ENCODE measurements at regions not wholly inside any gene's neighbourhood (a gene's known extent, or its start where the extent isn't known, plus 50 kb on each side); places are given as distances from the start of the nearest gene placed in this dataset.

GRCh38 chr3:147713234-147714133 is 304.3 kb downstream of the ZIC1 start:
- Histone ChIP-seq H3K79me2 (ENCODE audit: insufficient read depth, low read length) (no peaks in the 10 kb centered on the region), H2AFZ (ENCODE audit: low read depth, low read length, severe bottlenecking) (no peak overlapping the region), H3K36me3 (ENCODE audit: low read length) (no peaks in the 10 kb centered on the region), H3K9me2 (replicated peaks; ENCODE audit: insufficient read depth, low read length) (no peaks in the 10 kb centered on the region), H4K20me1 (ENCODE audit: low read depth, low read length) (no peaks in the 10 kb centered on the region), H3K9ac (ENCODE audit: low read length) (no peak overlapping the region), H3K9me3 (ENCODE audit: insufficient read depth, low read length) (no peaks in the 10 kb centered on the region), H3K27ac (ENCODE audit: low read depth, low read length) (no peak overlapping the region), H3F3A (ENCODE audit: insufficient read depth) (no peaks in the 10 kb centered on the region), H3K27me3 (ENCODE audit: low read length) (no peaks in the 10 kb centered on the region), H3K4me2 (ENCODE audit: low read depth, low read length, poor library complexity, severe bottlenecking) (no peak overlapping the region), H3K4me3 (ENCODE audit: insufficient read depth, low read length, poor library complexity, severe bottlenecking) (no peak overlapping the region)
- TF ChIP-seq CTCF (IDR thresholded peaks at IDR 0.05; ENCODE audit: insufficient read depth, low read length, poor library complexity, severe bottlenecking): no peak
- TF ChIP-seq EZH2phosphoT487 (conservative IDR thresholded peaks at IDR 0.05; ENCODE audit: low read length): no peak

GRCh38 chr3:147729641-147730040 is 320.5 kb downstream of the ZIC1 start:
- no peaks in the 10 kb centered on the region for H3K9me3 ChIP-seq (ENCODE audit: insufficient read depth, low read length)
- no peak for TF ChIP-seq EZH2phosphoT487 (conservative IDR thresholded peaks at IDR 0.05; ENCODE audit: low read length)
- TF ChIP-seq CTCF (IDR thresholded peaks at IDR 0.05; ENCODE audit: insufficient read depth, low read length, poor library complexity, severe bottlenecking): no peak
- no peaks in the 10 kb centered on the region for H3K27me3 ChIP-seq (ENCODE audit: low read length)
- no peak overlapping the region for H3K4me2 ChIP-seq (ENCODE audit: low read depth, low read length, poor library complexity, severe bottlenecking)
- H3K9me2 ChIP-seq (replicated peaks; ENCODE audit: insufficient read depth, low read length): no peaks in the 10 kb centered on the region
- no peak overlapping the region for H2AFZ ChIP-seq (ENCODE audit: low read depth, low read length, severe bottlenecking)
- no peaks in the 10 kb centered on the region for H3K79me2 ChIP-seq (ENCODE audit: insufficient read depth, low read length)
- no peak overlapping the region for H3K9ac ChIP-seq (ENCODE audit: low read length)
- no peaks in the 10 kb centered on the region for H4K20me1 ChIP-seq (ENCODE audit: low read depth, low read length)
- H3F3A ChIP-seq (ENCODE audit: insufficient read depth): no peaks in the 10 kb centered on the region
- H3K27ac ChIP-seq (ENCODE audit: low read depth, low read length): no peak overlapping the region
- no peak overlapping the region for H3K4me3 ChIP-seq (ENCODE audit: insufficient read depth, low read length, poor library complexity, severe bottlenecking)
- H3K36me3 ChIP-seq (ENCODE audit: low read length): no peaks in the 10 kb centered on the region

- Histone ChIP-seq H3K27ac (ENCODE audit: low read depth, low read length) (no peak overlapping the region), H3K4me2 (ENCODE audit: low read depth, low read length, poor library complexity, severe bottlenecking) (no peak overlapping the region), H3K9me3 (ENCODE audit: insufficient read depth, low read length) (no peaks in the 10 kb centered on the region), H3K4me3 (ENCODE audit: insufficient read depth, low read length, poor library complexity, severe bottlenecking) (no peak overlapping the region), H3K9ac (ENCODE audit: low read length) (no peak overlapping the region), H3K36me3 (ENCODE audit: low read length) (no peaks in the 10 kb centered on the region), H3F3A (ENCODE audit: insufficient read depth) (no peaks in the 10 kb centered on the region), H3K27me3 (ENCODE audit: low read length) (no peaks in the 10 kb centered on the region), H3K79me2 (ENCODE audit: insufficient read depth, low read length) (no peaks in the 10 kb centered on the region), H4K20me1 (ENCODE audit: low read depth, low read length) (no peaks in the 10 kb centered on the region), H3K9me2 (replicated peaks; ENCODE audit: insufficient read depth, low read length) (no peaks in the 10 kb centered on the region), H2AFZ (ENCODE audit: low read depth, low read length, severe bottlenecking) (no peak overlapping the region)
- TF ChIP-seq EZH2phosphoT487 (conservative IDR thresholded peaks at IDR 0.05; ENCODE audit: low read length): no peak
Observed at GRCh38 chr3:147730284-147730683, 321.1 kb downstream of the ZIC1 start.

GRCh38 chr3:147733217-147733616 is 324.1 kb downstream of the ZIC1 start:
- Histone ChIP-seq H3K4me2 (ENCODE audit: low read depth, low read length, poor library complexity, severe bottlenecking) (no peak overlapping the region), H3K9ac (ENCODE audit: low read length) (no peak overlapping the region), H3K27ac (ENCODE audit: low read depth, low read length) (no peak overlapping the region), H3F3A (ENCODE audit: insufficient read depth) (no peaks in the 10 kb centered on the region), H2AFZ (ENCODE audit: low read depth, low read length, severe bottlenecking) (no peak overlapping the region), H3K9me3 (ENCODE audit: insufficient read depth, low read length) (no peaks in the 10 kb centered on the region), H4K20me1 (ENCODE audit: low read depth, low read length) (no peaks in the 10 kb centered on the region), H3K36me3 (ENCODE audit: low read length) (no peaks in the 10 kb centered on the region), H3K79me2 (ENCODE audit: insufficient read depth, low read length) (no peaks in the 10 kb centered on the region), H3K27me3 (ENCODE audit: low read length) (no peaks in the 10 kb centered on the region), H3K9me2 (replicated peaks; ENCODE audit: insufficient read depth, low read length) (no peaks in the 10 kb centered on the region), H3K4me3 (ENCODE audit: insufficient read depth, low read length, poor library complexity, severe bottlenecking) (no peak overlapping the region)
- TF ChIP-seq CTCF (IDR thresholded peaks at IDR 0.05; ENCODE audit: insufficient read depth, low read length, poor library complexity, severe bottlenecking) (no peak), EZH2phosphoT487 (conservative IDR thresholded peaks at IDR 0.05; ENCODE audit: low read length) (no peak)
